ENCODE measurements at regions not wholly inside any gene's neighbourhood (a gene's known extent, or its start where the extent isn't known, plus 50 kb on each side); places are given as distances from the start of the nearest gene placed in this dataset.

DNA sequence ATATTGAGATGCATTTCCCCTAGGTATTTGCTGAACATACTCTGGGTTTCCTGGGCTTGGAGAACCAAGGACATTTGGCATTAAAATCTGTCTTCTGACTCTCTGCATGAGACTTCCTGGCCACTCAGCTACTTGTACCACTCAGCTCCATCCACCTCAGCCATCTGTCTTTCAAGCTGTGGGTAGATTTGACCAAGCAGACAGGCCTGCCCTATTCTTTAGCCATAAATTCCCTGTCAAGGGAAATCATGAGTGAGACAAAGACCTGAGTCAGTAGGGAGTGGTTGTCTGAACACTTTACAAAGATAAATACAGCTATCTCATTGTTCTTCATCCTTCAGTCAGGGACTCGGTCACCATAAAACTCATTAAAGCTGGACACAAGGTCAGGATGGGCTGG is 399.1 kb downstream of the GPAM start:
- no peak for DNase-seq (ENCODE audit: extremely low read depth, low read depth)

DNA sequence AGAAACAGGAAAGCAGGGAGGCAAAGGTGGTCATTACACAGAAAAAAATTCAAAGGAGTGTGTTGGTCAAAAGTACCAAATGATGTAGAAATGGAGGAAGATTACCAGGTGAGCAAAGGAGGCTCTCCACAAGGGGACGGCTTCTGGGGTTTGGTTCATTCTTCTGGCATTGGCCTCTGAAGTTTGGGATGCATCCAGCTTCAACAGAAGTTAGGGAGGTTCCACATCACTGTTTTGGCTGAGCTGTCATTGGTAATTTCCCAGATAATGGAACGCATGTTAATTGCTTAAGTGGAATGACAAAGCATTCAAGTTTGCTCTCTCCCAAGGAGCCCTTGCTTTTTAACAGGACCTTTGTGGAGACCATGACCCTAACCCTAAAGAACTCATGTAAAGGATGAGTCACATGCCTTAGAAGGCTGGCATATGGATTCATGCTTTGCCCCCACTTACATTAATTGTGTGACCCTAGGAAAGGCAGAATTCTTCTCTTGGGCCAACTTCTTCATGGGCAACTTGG is 398.6 kb downstream of the GPAM start:
- no peak for DNase-seq (ENCODE audit: extremely low read depth, low read depth)

DNA sequence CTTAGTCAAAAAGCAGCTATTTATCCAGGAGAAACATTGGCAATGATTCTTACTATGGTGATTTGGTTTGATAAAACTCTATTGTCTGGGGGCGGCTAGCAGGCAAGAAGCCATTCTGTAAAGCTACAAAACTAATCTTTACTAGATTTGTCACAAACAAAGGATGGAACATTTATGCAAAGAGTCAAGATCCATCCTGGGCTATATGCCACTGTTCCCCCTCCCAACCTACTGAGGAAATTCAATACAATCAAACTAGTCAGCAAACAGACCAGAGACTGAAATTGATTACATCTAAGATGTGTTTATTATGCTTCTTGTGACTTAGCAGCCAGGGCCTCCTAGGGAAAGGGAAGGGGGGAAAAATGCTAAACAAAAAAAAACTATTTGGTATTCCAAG is 397.6 kb downstream of the GPAM start:
- DNase-seq (ENCODE audit: extremely low read depth, low read depth) = no peak

DNA sequence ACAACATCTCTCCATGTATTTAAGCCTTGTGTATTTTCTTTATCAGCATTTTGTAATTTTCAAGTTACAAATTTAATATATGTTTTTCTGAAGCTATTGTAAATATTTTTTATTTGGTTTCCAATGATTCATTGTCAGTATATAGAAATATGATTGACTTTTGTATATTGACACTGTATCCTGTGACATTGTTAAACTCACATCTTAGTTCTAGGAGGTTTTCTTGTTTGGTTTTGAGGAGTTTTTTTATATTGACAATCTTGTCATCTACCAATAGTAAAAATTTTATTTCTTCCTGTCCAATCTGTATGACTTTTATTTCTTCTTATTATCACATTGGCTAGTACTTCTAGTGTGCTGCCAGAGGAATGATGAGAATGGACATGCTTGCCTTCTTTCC is 393.7 kb downstream of the GPAM start:
- DNase-seq (ENCODE audit: extremely low read depth, low read depth) = no peak

DNA sequence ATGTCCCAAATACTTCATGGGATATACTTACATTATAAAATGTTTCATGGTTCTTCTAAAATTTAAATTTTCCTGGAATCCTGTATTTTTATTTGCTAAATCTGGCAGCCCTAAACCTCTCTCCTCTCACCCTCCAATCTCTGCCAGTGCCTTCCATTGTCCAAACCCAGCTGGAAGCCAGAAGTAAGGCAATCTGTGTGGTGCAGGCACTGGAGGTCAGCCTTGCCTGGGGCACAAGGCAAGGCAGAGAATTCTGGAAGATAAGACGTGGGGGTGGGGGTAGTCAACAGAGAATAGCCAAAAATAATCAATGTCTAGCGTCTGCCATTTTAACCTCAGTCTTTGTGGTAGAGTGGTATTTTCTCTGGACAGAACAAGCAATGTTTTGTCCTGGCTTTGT is 381.7 kb downstream of the GPAM start:
- DNase-seq (ENCODE audit: extremely low read depth, low read depth) = no peak

DNA sequence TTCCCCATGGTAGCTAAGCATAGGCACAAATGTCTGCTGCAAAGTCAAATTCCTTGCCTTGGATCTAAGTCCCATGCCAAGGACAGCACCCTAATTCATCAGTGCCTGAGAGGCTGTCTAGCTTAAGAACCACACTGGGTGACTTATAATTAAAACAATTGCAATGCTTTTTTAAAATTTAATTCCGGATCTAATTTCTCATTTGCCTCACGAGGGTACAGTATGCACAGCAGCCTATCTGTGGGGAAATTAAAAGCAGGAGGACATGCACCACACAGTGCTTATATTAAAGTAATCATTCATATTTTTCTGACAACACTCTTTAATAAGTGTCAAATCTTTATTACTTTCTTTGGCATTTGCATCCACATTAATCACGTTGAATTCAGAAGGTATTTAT is 378.8 kb downstream of the GPAM start:
- DNase-seq (ENCODE audit: extremely low read depth, low read depth) = no peak

DNA sequence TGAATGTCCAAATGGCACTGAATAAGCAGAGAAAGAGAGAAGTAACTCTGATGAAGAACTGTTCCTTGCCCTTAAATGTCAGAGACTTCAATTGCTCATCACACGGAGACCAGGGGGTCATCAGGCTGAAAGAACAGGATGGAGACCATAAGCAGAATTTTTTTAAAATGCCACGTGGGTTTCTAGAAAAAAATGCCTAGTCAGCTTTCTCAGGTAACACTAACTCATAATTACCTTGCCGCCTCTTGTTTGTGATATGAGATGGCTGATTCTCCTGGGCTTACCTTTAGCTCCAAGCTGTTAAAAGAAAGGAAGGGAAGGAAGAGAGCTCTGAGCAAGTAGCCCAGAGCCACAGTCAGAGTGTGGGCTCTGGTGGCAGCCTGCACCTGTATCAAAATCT is 372.0 kb downstream of the GPAM start:
- no peak for DNase-seq (ENCODE audit: extremely low read depth, low read depth)

DNA sequence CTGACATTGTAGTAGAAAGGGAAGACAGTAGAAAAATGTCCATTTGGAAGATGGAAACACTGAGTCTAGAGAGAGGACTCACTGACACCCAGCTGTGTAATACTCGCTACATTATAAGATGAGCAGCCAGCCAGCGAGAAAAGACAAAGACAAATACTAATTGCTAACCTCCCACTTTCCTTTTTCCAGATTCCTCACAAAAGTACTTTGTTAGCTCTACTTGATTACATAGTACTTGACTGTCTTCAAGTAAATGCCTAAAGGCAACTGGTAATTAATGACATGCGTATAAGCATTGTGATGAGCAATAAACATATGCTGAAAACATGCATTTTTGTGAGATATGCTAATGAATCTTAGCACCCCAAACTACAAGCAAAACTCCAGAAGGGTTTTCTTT is 363.1 kb downstream of the GPAM start:
- DNase-seq (ENCODE audit: extremely low read depth, low read depth) = no peak

DNA sequence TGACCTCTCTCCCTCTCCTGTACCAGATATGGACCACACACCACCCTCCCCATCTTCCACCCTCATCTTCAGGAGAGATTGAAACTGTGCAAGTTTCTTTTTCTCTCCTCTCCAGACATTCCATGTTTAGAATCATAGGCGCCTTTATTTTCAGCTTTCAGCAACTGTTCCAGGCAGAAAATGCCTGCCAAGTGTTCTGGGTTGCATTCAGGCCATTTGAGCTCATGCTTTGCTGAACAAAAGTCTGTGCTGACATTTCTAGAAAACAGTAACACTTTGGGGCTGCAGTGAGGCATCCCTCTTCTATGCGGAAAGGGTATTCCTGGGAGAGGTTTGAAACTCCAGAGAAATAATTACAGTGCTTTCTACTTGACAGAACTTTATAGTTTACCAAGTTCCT is 361.7 kb downstream of the GPAM start:
- no peak for DNase-seq (ENCODE audit: extremely low read depth, low read depth)

DNA sequence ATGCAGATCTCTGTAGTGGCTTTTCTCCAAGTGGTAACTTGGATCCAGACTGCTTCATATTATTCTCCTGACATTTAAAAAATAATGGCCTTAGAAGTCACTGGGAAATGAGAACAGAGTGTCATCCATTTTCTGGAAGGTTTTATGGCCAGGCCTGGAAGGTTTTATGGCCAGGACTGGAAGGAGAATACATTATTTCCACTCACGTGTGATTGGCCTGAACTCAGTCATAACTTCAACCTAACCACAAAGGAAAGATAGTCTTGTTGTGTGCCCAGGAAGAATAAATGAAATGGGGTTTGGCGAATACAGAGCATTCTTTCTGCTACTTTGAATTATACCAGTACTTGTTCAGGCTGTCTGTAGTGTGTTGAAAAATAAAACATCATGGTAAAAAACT is 360.9 kb downstream of the GPAM start:
- DNase-seq (ENCODE audit: extremely low read depth, low read depth) = no peak

DNA sequence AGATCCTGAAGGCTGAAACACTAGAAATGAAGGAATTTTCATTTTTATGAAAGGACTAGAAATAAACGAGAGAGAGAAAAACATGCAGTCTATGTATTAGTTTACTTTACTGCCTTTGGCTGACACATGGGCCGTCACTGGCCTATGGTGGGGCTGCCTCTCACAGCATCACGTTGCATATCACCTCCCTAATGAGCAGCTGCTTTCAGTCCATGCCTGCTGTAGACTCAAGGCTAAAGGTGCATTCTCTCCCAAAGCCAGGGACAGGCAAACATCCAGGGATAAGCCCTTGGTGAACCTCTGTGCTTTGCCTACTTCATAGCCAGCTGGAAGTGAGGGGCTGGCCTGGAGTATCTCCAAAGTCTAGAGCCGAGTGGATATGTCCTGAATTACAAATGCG is 359.4 kb downstream of the GPAM start:
- DNase-seq (ENCODE audit: extremely low read depth, low read depth) = no peak

DNA sequence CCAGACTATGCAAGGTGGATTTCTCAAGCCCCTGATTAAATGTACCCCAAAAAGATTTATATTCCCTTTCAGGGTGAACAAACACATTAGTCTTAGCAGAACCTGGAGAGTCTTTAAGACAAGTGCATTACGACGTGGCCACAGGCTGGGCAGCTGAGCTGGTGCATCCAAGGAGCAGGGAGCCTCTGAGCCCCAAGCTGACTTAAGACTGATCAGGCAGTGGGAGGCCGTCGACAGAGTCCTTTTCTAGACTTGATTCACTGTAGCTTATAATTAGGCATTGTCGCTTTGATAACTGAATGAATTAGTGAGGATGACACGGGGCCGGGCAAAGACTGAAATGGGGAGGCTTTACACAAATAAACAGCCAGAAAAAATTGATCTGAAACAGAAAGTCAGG is 353.2 kb downstream of the GPAM start:
- no peak for DNase-seq (ENCODE audit: extremely low read depth, low read depth)

DNA sequence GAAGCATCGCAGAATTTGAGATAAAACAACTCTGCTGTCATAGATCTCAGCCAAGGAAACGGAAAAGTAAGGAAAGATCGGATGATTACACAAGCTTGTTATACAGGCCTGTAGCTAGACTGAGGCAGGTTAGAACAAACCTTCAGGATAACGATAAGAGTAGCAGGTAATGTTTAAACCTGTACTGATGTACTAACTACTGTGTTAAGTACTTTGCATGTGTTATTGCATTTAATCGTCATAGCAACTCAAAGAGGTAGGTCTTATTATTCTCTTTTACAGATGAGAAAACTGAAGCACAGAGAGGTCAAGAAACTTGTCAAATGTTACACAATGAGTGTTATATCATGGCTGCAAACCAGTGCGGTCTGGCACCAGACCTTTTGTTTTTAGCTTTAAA is 352.5 kb downstream of the GPAM start:
- no peak for DNase-seq (ENCODE audit: extremely low read depth, low read depth)

DNA sequence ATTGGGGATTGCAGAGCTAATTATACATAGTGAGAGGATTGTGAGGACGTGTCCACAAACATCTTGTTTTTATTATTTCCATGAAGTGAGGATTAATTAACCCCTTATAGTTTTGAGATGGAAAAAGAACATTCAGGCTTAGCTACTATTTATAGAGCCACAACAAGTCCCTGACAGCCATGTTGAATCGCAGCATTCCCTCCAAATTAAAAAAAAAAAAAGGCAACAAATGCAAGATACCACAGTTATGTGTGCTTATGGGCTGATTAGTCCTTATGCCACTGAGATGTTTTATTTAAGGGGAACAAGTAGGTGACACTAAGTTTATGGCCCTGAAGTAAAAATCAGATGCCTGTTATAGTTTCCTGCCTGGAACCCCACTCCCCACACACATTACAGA is 350.3 kb downstream of the GPAM start:
- DNase-seq (ENCODE audit: extremely low read depth, low read depth) = no peak

DNA sequence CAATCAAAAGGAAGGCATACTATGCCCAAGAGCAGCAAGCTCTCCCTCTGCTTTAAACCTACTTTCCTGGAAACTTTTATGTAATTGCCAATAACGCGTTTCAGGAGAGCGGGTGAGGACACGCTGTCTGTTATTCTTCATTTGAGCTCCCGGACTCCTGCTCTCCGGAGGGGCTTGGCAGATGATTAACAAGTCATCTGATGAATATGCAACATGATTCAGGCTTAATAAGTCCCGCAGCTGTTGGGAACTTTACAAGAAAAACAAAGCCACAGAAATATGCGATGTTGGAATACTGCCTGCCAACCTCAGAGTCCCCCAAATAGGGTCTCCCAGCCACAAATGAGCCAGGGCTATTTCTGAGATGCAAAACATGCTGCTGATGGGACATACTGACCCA is 348.0 kb downstream of the GPAM start:
- DNase-seq (ENCODE audit: extremely low read depth, low read depth) = no peak

DNA sequence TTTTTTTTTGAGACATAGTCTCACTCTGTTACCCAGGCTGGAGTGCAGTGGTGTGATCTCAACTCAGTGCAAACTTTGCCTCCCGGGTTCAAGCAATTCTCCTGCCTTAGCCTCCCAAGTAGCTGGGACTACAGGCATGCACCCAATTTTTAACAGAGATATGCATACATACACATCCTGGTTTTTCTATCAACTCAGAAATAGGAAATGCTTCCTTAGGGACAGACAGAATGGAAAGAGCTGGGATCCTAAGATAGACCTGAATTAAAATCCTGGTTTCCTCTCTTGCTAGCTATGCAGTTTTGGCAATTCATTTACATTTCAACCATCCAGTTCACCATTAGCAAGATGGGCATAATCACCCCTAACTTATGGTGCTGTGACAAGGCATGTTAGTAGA is 347.5 kb downstream of the GPAM start:
- no peak for DNase-seq (ENCODE audit: extremely low read depth, low read depth)

DNA sequence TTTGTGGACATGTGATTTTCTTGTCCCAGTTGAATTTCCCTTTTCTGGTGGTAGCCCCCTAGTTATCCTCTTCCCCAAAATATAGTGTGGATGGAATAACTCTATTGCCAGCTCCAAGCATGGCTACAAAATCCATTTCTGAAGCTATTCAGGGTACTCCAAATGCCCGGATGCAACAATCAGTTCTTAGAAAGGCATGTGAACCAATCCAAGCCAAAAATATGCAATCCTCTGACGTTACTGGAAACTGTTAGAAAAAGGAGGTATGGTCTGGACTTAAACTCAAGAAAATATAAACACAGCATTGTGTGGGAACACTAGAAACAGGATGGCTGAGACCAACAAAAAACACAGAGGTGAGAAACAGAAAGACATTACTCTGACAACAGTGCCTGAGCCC is 347.0 kb downstream of the GPAM start:
- DNase-seq (ENCODE audit: extremely low read depth, low read depth) = no peak

DNA sequence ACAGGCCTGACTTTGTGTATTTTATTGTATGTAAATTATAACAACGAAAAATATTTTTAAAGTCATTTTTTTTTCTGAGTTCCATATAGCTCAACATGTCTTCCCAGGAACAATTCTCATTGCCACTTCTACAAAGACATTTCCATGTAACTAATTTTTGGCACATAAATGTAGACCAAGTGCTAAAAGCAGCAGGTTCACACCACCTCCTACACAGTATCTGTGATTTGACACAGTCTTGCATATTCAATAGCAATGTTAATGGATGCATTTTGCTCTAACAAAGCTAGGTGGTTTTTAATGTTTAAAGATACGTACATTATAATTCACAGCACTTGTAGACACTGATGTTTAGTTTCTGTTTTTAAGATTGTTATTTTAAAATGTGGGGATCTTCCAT is 346.5 kb downstream of the GPAM start:
- DNase-seq (ENCODE audit: extremely low read depth, low read depth) = no peak

DNA sequence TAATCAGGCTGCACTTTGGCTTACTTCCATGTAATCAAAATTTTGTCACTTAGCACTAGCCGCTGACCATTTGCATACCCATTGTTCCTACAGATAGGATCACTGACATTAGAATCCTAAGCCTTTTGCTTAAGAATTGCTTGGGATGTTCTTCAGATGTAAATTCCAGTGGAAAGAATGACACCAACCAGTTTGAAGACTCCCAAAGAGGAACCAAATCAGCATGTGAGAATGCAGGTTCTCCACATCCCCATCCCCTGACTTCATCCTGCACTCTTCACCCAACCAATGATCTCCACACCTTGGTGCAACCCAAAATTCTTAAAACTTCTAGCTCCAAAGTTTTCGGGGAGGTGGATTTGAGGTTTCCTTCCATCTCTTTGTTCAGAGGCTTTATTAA is 345.6 kb downstream of the GPAM start:
- DNase-seq (ENCODE audit: extremely low read depth, low read depth) = no peak

DNA sequence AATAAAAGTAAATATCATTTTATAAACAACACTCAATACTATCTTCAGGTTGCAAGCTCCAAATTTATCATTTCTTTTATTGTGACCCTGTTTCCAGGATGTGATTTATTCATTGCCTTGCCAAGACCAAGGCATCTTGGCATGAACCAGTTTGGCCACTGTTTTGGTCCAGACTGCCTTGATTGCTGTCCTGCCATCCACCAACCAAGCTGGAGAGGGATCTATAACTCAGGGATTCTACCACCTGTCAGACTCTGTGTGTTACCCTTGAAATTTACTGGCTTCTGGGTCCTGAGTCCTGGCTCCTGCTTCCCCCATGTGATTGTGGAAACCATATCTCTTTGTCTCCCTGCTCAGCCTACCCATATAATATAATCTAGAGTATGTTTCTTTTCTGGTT is 343.0 kb downstream of the GPAM start:
- no peak for DNase-seq (ENCODE audit: extremely low read depth, low read depth)

DNA sequence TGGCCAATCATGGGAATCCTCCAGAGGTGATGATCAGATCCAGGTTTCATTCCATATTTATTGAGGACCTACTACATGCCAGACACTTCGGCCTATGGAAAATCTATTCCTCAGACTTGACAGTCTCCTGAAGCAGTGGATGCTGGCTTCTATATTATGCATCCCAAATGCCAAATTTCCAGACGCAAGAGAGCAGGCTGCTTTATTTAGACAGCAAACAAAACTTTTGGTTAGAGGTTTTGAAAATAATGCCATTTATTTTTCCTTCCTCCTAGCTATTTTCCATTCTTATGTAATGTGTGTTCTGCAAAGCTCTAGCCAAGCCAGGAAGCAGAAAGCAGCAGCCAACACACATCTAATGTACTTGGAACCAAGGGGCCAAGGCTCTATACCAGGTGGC is 330.8 kb downstream of the GPAM start:
- DNase-seq (ENCODE audit: extremely low read depth, low read depth) = no peak

DNA sequence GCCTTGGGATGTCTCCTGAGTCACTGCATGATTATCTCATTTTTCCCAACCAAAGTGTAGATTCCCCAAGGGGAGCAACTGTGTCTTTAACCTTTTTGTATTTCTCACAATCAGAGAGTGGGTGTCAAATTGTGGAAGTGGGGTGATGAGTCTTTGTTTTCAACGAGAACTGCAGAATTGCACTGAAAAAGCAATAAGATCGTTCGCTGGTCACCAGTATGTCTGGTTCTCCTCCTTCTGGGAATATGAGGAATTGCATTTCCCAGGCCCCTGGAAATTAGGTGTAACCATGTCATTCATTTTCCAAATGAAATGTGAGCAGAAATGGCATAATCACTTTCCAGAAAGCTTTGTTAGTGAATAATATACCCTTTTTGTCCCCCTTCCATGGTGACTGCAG is 326.9 kb downstream of the GPAM start:
- DNase-seq (ENCODE audit: extremely low read depth, low read depth) = no peak

DNA sequence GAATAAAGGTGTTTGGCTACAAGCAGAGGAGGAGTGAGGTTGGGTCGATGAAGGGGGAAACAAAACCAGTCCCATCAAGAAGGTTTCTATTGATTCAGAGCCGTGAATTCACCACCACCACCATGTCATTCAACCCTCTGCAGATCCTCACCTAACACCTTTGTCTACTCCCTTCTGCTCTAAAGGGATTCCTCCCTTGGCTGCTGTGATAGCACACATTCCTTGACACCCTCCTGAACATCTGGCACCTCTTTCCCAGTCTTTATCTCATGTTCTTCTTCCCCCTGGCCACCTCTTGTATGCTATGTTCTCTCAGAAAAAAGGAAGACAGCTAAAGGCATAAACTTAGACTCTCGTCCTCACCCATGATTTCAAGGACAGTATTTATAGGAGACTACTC is 318.0 kb downstream of the GPAM start:
- DNase-seq (ENCODE audit: extremely low read depth, low read depth) = no peak

DNA sequence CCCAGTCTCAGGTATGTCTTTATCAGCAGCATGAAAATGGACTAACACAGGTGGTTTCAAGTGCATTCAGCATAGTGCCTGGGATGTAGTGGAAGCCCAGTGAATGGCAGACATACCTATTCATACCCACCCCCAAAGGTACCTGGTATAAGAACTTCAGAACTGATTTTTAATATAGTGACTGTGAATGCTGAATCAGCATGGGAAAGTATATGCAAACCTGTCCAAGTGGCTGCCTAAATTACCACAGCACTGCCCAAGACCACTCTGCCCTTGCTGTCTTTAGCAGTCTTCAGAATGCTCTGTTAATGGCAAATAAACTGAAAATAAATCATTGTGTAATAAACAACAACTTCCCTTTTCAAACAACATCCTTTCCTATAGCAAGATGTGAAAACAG is 312.1 kb downstream of the GPAM start:
- DNase-seq (ENCODE audit: extremely low read depth, low read depth) = no peak
